GM21529 (cell line): ENCODE measurements at regions not wholly inside any gene's neighbourhood (a gene's known extent, or its start where the extent isn't known, plus 50 kb on each side); places are given as distances from the start of the nearest gene placed in this dataset.

Experiments
- ATAC-seq: cut with Tn5 transposase; IDR thresholded peaks from one replicate; pipeline ENCODE4 v1.9.1; 2021; ENCODE audit not compliant: unreplicated experiment

GRCh38 chr15:96720251-96720650, 389.8 kb downstream of the NR2F2 start:
- ATAC-seq: no peak

DNA sequence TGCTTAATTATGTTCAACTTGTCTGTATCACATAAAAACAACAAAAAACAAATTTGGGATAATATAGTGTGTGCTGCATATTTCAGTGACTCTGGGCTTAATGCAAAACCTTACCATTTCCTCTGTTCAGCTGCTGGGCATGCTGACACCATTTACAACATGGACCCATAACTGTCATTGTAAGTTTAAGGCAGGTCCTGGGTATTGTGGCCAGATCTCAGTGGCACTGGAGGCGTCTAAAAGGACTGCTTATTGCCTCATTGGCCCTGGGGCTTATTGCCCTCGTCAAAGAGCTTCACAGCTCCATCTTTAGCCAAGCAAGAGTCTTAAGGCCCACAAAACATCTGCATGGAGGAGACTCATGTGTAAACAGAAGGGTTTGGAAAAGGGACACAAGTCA, 390.2 kb downstream of the NR2F2 start:
- ATAC-seq: no peak

DNA sequence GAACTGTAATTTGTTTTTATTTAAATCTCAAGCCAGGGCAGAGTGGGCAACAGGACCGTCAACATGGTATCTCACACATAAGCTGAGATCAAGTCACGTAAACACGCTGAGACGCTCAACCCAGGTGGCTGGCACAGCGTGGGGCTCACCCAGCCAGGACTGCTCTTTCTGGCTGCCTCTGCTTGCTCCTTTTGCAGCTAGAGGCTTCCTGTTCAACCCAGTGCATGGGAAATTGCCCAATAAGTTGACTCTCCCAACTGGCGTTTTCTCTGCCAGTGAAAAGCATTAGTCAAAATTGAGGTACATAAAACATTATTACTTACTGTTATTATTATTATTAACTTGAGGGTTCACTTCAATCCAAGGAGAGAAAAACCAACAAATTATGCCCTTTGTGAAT, 398.1 kb downstream of the NR2F2 start:
- no peak for ATAC-seq

DNA sequence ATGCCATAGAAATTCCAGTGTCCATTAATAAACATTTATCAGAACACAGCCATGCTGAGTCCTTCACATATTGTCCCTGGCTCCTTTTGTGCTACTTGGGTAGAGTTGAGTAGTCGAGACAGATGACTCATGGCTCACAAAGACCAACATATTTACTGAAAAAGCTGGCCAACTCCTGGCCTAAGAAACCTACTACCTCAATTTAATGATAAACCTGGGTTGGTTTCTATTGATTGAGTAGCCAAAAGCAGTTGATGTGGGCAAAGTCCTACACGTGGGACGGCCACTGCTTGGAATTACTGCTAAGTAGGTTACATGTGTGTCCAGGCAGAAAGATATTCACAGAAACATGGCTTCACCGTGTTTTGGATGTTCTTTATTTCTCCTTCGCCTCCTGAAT, 402.2 kb downstream of the NR2F2 start:
- ATAC-seq: no peak

DNA sequence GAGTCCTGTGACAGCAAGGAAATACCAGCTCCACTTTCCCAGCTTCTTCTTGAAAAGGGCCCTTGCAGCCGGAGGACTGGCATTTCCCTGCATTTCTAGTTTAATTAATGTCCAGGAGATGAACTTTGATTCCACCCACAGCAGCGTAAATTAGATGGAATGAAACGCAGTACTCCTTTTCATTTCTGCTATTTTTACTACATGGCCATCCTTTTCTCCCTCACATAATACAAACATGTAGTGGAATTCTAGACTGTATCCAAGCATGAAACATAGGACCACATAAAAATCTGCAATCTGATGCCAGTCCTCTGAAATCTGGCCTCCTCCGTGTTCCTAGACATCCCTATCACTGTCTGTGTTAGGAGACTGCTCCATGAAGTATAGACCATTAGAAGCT, 403.2 kb downstream of the NR2F2 start:
- ATAC-seq: no peak

DNA sequence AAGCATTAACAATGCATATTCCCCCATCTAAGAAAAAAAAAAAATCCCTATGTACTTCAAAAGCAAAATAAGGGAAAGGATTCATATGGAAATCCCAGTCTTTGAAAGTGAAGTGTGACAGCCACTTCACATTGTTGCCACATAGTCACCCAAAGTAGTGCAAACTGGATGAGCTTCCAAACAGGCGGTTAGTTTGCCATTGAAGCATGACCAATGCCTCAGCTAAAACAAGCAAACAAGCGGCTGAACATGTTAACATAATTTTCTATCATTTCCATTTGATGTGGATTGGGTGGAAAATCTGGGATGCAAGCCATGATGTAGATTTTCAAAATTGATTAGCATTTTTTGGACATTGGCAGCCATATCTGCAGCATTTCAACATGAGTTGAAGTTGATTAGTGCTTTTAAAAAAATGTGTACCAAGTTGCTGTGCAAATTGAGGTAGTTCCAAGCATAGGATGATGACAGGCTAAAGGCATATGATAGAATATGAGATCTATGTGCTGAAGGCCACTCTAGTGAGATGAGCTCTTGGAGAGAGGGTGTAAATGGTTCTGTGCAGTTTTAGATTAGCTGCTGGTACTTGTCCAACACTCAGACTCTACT, 405.2 kb downstream of the NR2F2 start:
- ATAC-seq: no peak

GRCh38 chr15:96736384-96736783, 405.9 kb downstream of the NR2F2 start:
- no peak for ATAC-seq

DNA sequence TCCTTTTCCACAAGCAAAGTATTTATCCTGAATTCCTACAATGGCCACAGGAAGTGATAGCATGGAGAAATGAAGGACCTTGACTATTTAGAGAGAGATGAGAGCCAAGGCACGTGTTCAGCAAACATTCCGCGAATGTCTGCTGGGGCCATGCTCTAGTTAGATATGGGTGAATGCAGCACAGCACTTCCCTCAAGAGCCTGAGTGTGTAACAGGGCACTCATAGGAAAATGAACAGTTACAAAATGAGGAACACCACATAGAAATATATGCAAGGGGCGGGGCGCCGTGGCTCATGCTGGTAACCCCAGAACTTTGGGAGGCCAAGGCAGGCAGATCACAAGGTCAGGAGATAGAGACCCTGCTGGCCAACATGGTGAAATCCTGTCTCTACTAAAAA, 406.9 kb downstream of the NR2F2 start:
- ATAC-seq: no peak

GRCh38 chr15:96746665-96747064, 416.2 kb downstream of the NR2F2 start:
- ATAC-seq: no peak

- ATAC-seq: no peak
Measured at GRCh38 chr15:96747291-96747690, 416.8 kb downstream of the NR2F2 start.

GRCh38 chr15:96750361-96750760, 419.9 kb downstream of the NR2F2 start:
- ATAC-seq: no peak

- no peak for ATAC-seq
Measured at GRCh38 chr15:96756146-96756545, 425.6 kb downstream of the NR2F2 start.

DNA sequence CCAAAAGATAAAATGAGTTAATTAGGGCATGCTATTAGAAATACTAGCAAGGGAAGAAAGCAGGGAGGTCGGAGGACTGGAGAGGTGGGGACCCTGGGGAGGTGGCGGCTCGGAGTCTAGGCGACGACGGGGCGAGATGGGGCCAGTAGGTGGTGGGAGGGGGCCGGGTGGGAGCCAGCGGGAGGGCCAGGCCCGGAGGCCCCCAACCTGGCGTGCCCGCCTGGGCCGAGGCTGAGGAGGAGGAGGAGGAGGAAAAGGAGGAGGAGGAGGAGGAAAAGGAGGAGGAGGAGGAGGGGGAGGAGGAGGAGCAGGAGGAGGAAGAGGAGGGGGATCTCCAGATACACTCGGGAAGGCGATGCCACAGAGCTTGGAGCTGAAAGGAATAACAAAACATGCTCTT, 426.2 kb downstream of the NR2F2 start:
- no peak for ATAC-seq

DNA sequence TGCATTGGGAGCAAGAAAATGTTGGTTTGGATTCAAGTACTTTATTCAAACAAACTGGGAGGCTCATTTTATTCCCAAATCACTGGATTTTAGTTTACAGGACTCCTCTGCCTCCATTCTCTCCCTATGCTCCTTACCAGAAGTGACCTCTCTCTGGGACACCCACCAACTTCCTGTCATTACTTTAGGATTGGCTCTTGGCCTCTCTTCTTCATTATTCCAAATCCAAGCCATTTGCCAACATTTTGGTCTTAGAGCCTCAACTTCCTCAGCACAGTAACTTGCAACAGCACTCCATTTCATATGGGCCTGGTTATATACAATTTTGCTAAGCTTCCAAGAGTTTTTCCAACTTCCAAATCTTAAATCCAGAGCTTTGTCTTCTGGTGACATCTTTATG, 432.1 kb downstream of the NR2F2 start:
- ATAC-seq: no peak

DNA sequence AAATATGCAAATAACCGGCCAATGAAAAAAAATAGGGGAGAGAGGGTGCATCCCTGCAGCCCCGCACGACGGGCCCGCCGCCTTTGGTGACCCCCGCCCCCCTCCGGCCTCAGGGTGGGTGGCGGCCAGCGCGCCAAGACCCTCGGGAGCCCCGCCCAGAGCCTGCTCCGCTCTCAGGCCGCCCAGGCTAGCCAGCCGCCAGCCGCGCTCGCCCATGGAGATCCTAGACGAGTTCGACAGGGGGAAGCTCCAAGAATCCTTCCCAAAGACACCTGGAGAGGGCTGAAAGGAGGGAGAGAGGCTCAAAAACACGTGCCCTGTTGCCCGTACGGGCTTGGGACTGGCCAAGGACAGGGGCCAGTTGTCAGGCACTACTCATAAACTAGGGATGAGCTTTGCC, 434.0 kb downstream of the NR2F2 start:
- no peak for ATAC-seq

DNA sequence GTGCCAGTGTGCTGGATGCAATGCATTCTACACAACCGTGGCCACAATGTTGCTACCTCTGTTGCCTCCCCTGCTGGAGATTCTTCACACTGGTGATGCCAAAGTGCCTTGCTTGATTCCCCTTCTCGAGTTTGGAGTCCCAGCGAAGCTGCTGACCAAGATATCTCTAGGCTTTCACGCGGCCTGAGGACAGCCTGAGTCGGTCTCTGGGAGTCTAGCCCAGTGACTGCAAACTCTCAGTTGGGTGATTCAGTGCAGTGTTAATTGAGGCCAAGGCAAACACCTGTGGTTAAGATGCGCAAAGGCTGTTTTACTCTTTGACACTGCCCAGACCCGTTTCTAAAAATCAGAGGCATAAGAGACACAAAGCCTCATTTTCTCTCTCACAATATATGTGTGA, 434.4 kb downstream of the NR2F2 start:
- ATAC-seq: no peak

DNA sequence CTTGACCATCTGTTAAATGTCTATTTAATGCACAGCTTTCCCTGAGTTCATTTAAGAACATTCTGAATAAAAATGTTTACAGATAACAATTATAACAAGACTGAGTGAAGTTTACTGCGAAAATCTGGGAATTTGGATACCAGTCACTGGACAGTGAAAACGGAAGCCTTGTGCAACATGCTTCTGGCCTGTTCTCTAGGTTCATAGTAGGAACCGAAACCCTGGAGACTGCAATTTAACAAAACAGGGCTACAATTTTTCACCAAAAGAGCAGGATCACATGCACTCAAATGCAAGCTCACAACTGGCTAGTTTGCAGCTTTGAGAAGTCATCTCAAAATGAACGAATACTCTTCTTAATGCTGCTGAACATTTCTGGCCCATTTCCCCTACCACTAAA, 435.9 kb downstream of the NR2F2 start:
- no peak for ATAC-seq

DNA sequence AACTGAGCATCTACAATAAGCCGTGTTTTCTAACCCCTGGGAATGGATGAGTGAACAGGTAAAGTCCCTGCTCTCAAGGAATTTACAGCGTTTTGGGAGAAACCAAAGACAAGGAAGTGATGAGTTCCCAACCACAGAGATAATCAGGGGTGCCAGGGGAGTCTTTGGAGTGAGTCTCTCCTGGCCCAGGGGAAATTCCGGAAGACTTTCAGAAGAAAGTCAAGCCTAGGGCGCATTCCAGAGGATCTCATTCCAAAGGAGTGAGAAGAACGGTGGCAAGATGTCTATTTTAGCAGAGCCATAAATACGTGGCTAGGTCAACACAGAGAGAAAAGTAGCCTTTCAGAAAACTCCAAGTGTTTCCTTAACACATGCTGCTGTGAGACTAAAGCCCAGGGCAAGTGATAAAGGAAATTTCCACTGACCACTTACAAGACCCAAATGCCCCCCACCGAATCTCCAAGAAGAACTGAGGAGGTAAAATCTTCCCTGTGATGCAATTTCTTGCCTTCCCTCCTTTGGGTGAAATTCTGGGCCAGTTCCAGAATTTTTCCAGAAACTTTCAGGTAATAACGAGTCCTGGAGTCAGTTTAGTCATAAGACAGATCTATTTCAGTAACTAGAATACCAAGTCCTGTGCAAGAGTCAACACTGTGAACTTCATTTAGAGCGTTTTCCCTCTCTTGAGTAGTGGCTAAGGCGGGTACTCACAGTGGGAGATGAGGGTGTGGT, 437.4 kb downstream of the NR2F2 start:
- no peak for ATAC-seq

- no peak for ATAC-seq
Measured at GRCh38 chr15:96768435-96768789, 437.9 kb downstream of the NR2F2 start.

GRCh38 chr15:96771035-96771434, 440.5 kb downstream of the NR2F2 start:
- no peak for ATAC-seq

- no peak for ATAC-seq
Measured at GRCh38 chr15:96774216-96774615, 443.7 kb downstream of the NR2F2 start.

- ATAC-seq: no peak
Measured at GRCh38 chr15:96783746-96784145, 453.2 kb downstream of the NR2F2 start.

DNA sequence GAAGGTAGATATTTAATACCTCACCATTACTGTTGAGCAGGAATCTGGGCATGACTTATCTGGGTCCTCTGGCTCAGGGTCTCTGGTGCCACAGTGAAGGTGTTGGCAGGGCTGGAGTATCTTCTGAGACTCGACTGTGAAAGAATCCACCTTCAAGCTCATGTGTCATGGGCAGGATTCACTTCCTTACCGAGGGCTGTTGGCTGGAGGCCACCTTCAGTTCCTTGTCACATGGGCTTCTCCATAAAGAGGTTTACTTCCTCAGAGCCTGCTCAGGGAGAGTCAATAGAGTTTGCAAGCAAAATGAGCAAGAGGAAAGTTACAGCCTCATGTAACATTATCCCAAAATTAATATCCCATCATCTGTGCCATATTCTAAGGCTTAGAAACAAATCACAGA, 459.5 kb downstream of the NR2F2 start:
- no peak for ATAC-seq
